GM18867 (cell line): ENCODE measurements at regions not wholly inside any gene's neighbourhood (a gene's known extent, or its start where the extent isn't known, plus 50 kb on each side); places are given as distances from the start of the nearest gene placed in this dataset.

ENCODE experiments used
- ATAC-seq: cut with Tn5 transposase; IDR thresholded peaks from one replicate; pipeline ENCODE4 v1.9.1; 2021; ENCODE audit warnings: mild to moderate bottlenecking, moderate library complexity; ENCODE audit not compliant: unreplicated experiment

DNA sequence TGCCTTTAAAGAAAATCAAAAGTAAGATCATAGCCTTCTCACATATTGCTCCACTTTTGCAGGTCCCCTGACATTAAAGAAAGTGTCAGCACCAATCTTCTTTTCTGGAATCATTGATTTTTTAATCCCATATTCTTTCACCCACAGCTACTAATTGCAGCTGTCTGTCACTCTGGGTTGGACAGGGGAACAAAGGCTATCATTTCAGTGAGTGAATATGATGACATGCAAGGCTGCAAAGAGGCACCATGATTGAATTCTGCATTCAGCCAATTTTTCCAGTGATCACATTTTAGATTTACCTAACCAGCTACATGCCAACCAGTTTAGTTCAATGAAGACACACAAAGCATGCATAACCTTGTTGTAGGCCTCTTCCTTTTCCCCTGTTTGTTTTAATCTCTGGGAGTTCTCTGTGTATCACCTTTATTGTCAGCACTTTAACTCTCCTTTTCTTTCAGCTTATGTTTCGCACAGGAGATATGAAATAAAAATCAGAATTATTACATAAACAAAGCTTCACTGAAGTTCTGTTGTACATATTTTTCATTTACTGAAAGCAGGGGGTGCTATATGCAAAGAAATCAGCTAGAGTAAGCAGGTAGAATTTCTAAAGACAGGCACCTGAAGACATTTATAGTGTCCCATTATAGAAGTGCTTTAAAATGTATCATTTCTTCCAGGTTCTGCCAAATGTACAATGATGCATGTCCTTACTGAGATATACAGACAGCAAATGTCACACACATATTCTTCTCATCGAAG lies 584.8 kb downstream of the PLA2G4A start:
- ATAC-seq: no peak

DNA sequence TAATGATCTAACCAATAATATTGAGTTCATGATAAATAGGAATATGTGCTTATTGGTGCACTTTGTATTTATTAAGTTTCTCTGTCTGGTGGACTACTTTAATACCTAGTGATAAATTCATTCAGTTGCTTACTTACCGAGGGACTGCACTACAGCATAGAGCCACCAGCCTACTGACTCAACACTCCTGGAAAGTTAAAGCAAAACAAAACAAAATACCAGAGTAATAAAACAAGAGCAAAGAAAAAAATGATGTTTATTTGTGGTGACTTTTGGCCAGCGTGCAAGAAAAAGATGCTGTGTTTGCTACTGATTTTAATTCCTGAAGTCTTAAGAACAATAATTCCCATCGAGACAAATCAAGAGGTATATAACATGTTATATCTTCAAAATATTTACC lies 586.3 kb downstream of the PLA2G4A start:
- no peak for ATAC-seq

GRCh38 chr1:187417520-187417919 lies 588.8 kb downstream of the PLA2G4A start:
- ATAC-seq: no peak

DNA sequence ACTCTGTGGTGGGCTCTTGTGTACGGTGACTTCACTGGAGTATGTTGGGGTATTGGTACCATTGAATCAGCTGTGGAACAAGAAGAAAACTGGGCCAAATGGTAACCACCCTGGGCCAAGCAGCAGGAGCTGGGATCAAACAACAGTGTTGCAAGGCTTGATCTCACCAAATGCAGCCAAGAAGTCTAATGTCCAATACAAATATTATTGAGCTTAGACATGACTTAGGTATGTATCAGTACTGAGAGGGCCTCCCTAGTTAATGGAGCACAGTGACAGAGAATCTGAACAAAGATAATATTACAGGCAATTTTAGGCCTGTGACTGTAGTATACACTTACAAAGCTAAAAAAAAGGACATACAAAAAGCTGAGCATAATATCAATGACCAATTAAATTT lies 604.8 kb downstream of the PLA2G4A start:
- ATAC-seq: no peak

DNA sequence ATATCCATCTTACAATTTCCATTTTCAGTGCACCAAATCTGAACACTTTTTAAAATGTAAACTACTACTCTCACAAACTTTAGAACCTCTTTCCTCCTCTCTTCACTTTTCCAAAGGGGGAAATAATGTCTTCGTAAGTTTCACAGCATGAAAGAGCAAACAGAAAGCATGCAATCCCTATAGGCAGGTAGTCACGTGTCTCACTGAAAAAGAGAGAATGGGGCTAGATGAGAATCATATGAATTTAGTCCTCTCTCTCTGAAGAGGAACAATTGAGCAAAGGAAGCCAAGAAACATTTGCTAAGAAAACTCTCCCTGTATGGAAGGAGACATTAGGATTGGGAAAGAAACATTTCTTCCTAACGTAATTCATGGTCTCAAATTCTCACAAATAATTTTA lies 613.9 kb downstream of the PLA2G4A start:
- no peak for ATAC-seq

- no peak for ATAC-seq
Observed at GRCh38 chr1:187443939-187444338, 615.2 kb downstream of the PLA2G4A start.

- ATAC-seq: no peak
Observed at GRCh38 chr1:187445066-187445465, 616.3 kb downstream of the PLA2G4A start.

- ATAC-seq: no peak
Observed at GRCh38 chr1:187451238-187451637, 622.5 kb downstream of the PLA2G4A start.

DNA sequence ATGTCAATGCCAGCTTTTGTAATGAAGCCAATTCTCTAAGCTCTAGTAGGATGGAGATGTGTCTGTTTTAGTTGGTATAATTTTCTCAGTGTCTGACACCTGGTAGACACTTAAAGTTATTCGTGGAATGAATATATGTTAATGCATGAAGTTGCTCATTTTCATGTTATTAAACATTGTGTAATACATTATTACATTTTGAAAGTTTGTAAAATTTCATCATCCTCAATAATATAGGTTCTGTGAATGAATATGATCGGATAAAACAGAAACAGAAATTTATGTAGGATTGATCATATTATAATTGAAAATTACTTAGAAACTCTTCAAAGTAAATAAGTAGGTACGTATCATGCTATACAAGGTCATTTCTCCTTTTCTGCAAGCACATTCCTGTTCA lies 625.3 kb downstream of the PLA2G4A start:
- no peak for ATAC-seq

- no peak for ATAC-seq
Observed at GRCh38 chr1:187456446-187456845, 627.7 kb downstream of the PLA2G4A start.

GRCh38 chr1:187460093-187460492 lies 631.3 kb downstream of the PLA2G4A start:
- ATAC-seq: no peak

GRCh38 chr1:187464320-187464719 lies 635.6 kb downstream of the PLA2G4A start:
- ATAC-seq: no peak

- ATAC-seq: no peak
Observed at GRCh38 chr1:187465441-187465840, 636.7 kb downstream of the PLA2G4A start.

DNA sequence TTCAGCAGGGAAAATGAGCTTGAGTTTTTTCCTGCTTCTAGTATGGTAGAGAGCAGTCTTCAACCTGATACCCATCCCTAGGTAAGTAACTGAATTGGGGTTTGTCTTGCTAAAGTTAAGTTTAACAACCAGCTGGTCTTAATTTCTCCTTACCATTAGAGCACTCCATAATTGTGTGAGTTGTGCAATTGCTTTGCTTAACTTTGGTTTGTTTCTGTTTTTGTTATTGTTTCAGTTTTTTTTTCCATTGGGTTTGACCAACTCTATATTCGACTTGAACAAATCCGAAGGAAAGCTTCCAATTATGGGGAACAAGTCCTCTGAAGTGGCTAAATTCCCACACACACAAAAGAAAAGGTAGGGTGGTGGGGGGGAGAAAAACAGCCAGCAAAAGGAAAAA lies 641.1 kb downstream of the PLA2G4A start:
- ATAC-seq: no peak

DNA sequence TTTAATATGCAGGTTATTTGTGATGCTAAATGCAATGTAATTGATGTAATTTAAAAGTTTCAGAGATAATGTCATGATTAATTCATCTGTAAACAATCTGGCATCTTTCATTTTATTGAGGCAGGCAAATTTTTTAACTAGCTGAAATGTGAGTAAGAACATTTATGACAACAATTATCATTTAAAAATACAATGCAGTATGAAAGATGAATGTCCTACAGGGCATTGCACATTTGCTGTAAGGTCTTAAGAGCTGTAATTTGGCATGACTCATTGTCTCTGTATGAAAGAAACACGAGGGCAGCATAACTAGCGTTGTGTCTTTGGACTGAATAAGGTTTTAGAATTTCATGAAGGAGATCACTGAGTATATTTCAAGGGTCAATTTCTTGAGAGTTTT lies 642.8 kb downstream of the PLA2G4A start:
- ATAC-seq: no peak

DNA sequence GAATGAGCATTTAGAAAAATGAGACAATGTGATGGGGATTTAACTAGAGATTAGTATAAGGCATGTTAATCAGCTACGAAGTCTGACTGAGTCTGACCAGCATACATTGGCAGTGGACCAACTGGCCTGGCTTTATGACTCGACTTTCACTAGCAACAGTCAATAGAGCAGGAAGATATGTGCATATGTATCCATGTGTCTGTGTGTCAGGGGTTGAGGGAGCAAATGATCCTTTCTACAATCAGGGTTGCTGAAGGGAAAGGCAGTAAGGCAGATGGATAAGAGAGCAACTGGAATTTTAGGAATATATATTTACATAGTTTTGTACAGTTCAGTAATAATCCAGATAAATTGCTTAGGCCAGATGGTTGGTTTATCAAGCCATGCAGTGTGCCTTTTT lies 645.6 kb downstream of the PLA2G4A start:
- ATAC-seq: no peak

DNA sequence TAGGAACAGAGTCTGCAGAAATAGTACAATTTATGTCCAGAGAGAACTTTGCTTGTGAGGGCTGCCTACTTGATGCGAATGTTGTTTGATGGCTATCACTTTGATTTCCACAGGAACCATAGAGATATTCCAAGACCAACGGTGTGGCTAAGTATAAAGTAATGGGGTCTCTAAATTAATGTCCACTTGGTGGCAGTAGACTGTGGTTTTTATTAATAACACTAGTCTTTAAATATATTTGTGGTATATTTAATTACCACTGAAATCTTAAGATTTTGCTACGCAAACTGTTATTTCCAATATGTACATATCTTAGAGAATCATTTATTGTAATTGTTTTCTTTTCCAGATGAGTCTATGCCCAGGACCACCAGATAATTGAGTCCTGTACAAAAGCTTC lies 647.9 kb downstream of the PLA2G4A start:
- ATAC-seq: no peak

DNA sequence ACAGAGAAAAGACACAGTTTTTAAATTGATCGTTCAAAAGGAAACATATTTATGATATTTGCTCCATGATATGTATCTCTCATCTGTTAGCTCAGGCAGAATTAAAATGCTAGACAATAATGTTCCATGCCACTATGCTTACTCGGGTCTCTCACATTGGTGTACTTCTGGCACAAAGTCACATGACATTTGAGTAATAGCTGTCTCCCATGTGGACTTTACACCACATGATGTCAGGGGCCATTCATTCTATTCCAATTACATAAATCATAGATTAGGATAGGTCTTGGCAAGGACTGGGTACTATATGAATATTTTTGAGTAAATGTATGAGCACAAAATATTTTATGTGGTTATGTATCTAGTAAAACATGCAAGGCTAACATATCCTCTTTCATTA lies 648.4 kb downstream of the PLA2G4A start:
- no peak for ATAC-seq

DNA sequence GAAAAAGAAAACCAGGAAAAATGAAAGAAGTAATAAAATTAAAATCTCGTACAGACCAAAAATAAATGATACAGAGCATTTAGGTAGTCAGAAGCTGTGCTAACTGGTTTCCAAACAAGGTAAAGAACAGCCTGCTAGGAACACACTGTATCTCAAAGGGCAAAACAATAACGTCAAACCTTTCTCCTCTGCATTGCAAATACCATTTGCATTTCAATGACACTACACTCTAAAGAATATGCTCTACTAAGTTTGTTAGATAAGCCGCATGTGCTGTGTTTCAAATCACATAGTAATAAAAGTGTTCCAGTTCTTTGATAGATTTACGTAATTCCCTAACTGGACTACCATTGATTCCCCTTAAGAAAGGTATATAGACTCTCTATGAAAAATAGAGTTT lies 648.8 kb downstream of the PLA2G4A start:
- no peak for ATAC-seq

GRCh38 chr1:187481581-187482148 lies 652.9 kb downstream of the PLA2G4A start:
- ATAC-seq: no peak

DNA sequence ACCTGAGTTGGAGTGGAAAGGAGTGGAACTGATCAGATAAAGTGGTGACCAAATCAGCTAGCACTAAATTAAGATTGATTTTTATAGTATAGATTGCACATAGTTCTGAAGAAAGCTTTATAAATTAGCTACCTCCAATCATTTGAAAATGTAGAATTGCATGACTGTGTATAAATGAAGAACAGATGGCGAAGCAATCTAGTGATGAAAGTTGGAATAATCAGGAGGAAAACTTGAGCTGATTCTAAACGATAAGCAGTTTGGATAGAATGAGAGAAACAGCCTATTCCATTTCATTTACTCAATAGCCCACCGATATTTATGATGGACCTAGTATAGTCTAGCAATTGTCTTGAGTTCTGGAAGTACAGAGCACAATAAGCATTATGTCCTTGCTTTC lies 661.5 kb downstream of the PLA2G4A start:
- ATAC-seq: no peak

- ATAC-seq: no peak
Observed at GRCh38 chr1:187491082-187491720, 662.5 kb downstream of the PLA2G4A start.
